DND-41 (cell line): ENCODE measurements at regions not wholly inside any gene's neighbourhood (a gene's known extent, or its start where the extent isn't known, plus 50 kb on each side); places are given as distances from the start of the nearest gene placed in this dataset.

Source experiments
- EZH2 ChIP-seq: IDR thresholded peaks from 3 replicates; pipeline ENCODE4 v1.6.1; 2012; ENCODE audit warnings: borderline replicate concordance, low read depth, mild to moderate bottlenecking, moderate library complexity, low read length, inconsistent platforms; ENCODE audit not compliant: severe bottlenecking
- TF ChIP-seq, protein P1 (sequence below): IDR thresholded peaks from 2 replicates; pipeline ENCODE4 v1.5.1; 2012; ENCODE audit warnings: borderline replicate concordance, low read length, moderate library complexity, mild to moderate bottlenecking; ENCODE audit not compliant: poor library complexity, severe bottlenecking; ENCODE audit errors: extremely low read depth

GRCh38 chr1:25048728-25049127 lies 118.7 kb upstream of the RUNX3 start:
- TF ChIP-seq, protein P1, sequence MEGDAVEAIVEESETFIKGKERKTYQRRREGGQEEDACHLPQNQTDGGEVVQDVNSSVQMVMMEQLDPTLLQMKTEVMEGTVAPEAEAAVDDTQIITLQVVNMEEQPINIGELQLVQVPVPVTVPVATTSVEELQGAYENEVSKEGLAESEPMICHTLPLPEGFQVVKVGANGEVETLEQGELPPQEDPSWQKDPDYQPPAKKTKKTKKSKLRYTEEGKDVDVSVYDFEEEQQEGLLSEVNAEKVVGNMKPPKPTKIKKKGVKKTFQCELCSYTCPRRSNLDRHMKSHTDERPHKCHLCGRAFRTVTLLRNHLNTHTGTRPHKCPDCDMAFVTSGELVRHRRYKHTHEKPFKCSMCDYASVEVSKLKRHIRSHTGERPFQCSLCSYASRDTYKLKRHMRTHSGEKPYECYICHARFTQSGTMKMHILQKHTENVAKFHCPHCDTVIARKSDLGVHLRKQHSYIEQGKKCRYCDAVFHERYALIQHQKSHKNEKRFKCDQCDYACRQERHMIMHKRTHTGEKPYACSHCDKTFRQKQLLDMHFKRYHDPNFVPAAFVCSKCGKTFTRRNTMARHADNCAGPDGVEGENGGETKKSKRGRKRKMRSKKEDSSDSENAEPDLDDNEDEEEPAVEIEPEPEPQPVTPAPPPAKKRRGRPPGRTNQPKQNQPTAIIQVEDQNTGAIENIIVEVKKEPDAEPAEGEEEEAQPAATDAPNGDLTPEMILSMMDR, result no peak
- no peak for TF ChIP-seq EZH2
